GM12891 (cell line): ENCODE measurements at regions not wholly inside any gene's neighbourhood (a gene's known extent, or its start where the extent isn't known, plus 50 kb on each side); places are given as distances from the start of the nearest gene placed in this dataset.

ENCODE experiments used
- DNase-seq: peaks from one replicate; pipeline ENCODE4 v3.0.0; 2011; ENCODE audit warnings: low spot score; ENCODE audit not compliant: insufficient read length
- FAIRE-seq: peaks from 2 replicates; lab custom pipeline; 2011; peaks lifted over from hg19 to GRCh38; lab: Jason Lieb, UNC
- PAX5 ChIP-seq: IDR thresholded peaks from 2 replicates; pipeline ENCODE4 v1.6.1; 2011; ENCODE audit warnings: low read length, moderate library complexity, mild to moderate bottlenecking; ENCODE audit not compliant: insufficient read depth, severe bottlenecking
- POLR2A ChIP-seq: IDR thresholded peaks from 2 replicates; pipeline ENCODE4 v1.6.1; 2011; ENCODE audit warnings: low read depth, low read length, control low read depth
- POLR2AphosphoS5 ChIP-seq: IDR thresholded peaks from 2 replicates; pipeline ENCODE4 v1.6.1; 2011; ENCODE audit warnings: low read depth, low read length, control low read depth
- POU2F2 ChIP-seq: IDR thresholded peaks from 2 replicates; pipeline ENCODE4 v1.6.1; 2011; ENCODE audit warnings: low read depth, mild to moderate bottlenecking, control low read depth, low read length, moderate library complexity
- SPI1 ChIP-seq: IDR thresholded peaks from 2 replicates; pipeline ENCODE4 v1.6.1; 2011; ENCODE audit warnings: low read depth, low read length, control low read depth
- TAF1 ChIP-seq: IDR thresholded peaks from 2 replicates; pipeline ENCODE4 v1.6.1; 2011; ENCODE audit warnings: low read depth, low read length, control low read depth

GRCh38 chr6:40973304-40973703, 65.7 kb downstream of the UNC5CL start:
- FAIRE-seq (no peak), DNase-seq (no peak)
- TF ChIP-seq TAF1: no peak
- no peak for TF ChIP-seq SPI1
- no peak for TF ChIP-seq POU2F2
- no peak for TF ChIP-seq PAX5
- no peak for TF ChIP-seq POLR2A
- no peak for TF ChIP-seq POLR2AphosphoS5

DNA sequence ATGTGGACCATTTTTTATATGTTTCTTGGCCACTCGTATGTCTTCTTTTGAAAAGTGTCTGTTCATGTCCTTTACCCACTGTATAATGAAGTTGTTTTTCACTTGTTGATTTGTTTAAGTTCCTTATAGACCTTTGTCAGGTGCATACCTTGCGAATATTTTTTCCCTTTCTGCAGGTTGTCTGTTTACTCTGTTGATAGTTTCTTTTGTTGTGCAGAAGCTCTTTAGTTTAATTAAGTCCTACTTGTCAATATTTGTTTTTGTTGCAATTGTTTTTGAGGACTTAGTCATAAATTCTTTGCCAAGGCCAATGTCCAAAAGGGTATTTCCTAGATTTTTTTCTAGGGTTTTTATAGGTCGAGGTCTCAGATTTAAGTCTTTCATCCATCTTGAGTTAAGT, 66.2 kb downstream of the UNC5CL start:
- DNase-seq: no peak
- no peak for TF ChIP-seq POLR2AphosphoS5
- TF ChIP-seq POLR2A: no peak
- no peak for TF ChIP-seq TAF1
- no peak for TF ChIP-seq PAX5
- no peak for TF ChIP-seq SPI1
- no peak for TF ChIP-seq POU2F2
- no peak for FAIRE-seq

- no peak for TF ChIP-seq TAF1
- TF ChIP-seq POLR2A: no peak
- no peak for TF ChIP-seq POU2F2
- no peak for TF ChIP-seq PAX5
- TF ChIP-seq POLR2AphosphoS5: no peak
- no peak for TF ChIP-seq SPI1
- no peak for DNase-seq
- FAIRE-seq: no peak
Observed at GRCh38 chr6:40972190-40972589, 66.8 kb downstream of the UNC5CL start.

GRCh38 chr6:40968620-40969164, 70.3 kb downstream of the UNC5CL start:
- TF ChIP-seq SPI1 (no peak), POLR2AphosphoS5 (no peak), POU2F2 (no peak), PAX5 (no peak), TAF1 (no peak), POLR2A (no peak)
- no peak for DNase-seq
- FAIRE-seq: no peak

DNA sequence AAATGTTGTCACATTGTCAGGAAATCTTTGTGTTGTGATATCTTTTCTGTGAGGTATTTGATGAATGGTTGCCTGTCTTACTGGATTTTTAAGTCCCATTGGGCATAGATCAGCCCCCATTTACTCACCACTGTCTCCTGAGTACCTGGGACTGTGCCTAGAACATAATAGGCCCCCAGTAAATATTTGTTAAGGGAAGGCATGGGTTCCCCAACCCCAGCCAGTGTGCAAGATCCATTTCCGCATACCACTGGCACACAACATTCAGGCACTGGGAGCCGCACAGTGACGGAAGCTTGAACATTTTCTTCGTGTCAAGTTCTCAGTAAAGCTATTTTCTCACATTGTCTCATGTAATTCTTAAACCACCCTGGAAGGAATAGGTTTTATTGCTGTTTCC, 72.2 kb downstream of the UNC5CL start:
- no peak for FAIRE-seq
- no peak for TF ChIP-seq POLR2A
- TF ChIP-seq PAX5: no peak
- no peak for DNase-seq

DNA sequence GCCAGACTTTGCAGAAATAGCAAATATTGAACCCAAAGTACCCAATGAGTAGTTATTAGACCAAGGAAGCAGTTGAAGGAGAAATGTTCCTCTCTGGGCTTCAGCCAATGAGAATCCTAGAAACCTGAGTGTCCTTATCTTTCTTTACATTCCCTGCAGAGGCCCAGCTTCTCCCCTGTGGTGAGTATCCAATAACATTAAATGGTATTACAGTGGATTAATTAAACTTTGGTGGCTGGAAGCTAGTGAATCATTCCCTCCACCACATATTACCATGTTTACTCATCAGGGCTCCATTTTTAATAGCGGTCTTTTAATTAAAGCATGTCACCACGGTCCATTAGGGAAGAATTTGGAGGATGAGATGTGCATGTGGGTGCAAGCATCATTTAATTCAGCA, 74.0 kb downstream of the UNC5CL start:
- DNase-seq (no peak), FAIRE-seq (no peak)
- no peak for TF ChIP-seq SPI1
- no peak for TF ChIP-seq PAX5
- TF ChIP-seq POU2F2: no peak
- no peak for TF ChIP-seq POLR2A
- TF ChIP-seq POLR2AphosphoS5: no peak
- TF ChIP-seq TAF1: no peak

DNA sequence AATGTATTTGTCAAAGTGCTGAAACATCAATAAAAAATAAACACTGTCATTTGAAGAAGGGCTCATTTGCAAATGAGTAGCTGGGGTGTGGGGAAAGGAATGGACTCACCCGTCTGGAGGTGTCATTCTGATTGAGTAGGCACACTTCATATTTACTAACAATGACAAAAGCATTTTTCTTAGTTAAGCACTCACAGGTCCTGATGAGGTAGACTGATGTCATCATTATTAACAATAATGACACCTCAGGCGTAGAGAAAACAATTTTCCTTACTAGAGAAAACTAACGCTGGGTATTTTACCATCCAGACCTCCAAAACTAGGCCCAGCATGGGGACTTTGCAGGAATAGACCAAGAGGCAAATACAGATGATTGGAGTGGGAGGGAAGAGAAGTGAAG, 76.0 kb downstream of the UNC5CL start:
- FAIRE-seq (no peak), DNase-seq (no peak)
- no peak for TF ChIP-seq POLR2A
- no peak for TF ChIP-seq POU2F2
- TF ChIP-seq TAF1: no peak
- no peak for TF ChIP-seq POLR2AphosphoS5
- TF ChIP-seq SPI1: no peak
- no peak for TF ChIP-seq PAX5

DNA sequence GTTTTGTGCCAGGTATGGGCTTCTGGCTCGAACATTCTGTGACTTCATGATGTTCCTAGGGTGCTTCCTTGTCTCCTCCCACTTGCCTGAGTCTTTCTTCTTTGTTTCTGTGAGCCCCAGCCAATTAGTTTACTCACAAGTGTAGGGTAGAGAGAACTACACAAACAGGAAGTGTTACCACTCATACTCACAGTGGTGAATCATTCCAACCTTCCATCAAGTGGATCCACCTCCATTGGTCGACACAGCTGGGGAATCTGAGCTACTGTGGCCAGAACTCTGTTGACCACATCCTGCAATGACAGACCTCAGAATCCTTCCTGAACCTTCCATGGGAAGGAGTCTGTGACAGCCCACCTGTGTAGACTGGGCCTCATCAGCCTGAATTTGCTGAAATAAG, 76.8 kb downstream of the UNC5CL start:
- DNase-seq (peak; percentile 32), FAIRE-seq (peak; percentile 38)
- TF ChIP-seq POLR2A (no peak), SPI1 (peak; percentile 83)

- no peak for DNase-seq
- TF ChIP-seq PAX5 (no peak), POLR2A (no peak), POLR2AphosphoS5 (no peak), TAF1 (no peak), SPI1 (no peak), POU2F2 (no peak)
- no peak for FAIRE-seq
Observed at GRCh38 chr6:40961831-40962230, 77.2 kb downstream of the UNC5CL start.

DNA sequence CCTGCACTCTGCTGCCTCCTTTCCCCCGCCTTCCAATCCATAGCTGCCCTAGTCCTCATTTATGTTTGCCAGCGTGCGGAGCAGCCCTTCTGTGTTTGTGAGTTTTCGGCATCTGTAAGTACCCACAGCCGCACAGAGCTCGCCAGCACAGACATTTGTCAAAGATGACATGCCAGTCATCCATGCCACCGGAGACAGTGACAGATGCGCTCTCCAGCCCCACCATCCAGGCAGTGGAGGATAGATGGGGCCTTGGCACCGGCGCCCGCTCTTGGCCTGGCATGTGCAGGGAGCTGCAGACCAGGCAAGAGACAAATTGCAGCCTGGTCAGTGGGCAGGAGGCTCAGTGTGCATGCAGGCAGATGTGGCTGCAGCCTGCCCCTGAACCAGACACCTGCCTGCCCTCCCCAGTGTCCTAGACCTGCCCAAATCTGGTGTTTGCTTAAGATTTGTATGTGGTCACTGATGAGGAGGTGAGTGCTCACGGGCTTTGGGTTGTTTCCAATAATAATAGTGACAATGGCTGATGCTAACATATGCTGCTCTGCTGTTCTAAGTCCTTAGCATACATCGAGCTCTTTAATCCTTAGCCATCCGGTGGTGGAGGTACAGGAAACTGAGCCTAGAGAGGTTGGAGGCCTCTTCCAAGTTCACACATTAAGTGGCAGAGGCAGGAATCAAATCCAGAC, 78.1 kb downstream of the UNC5CL start:
- FAIRE-seq: no peak
- no peak for DNase-seq
- no peak for TF ChIP-seq POU2F2
- TF ChIP-seq POLR2AphosphoS5: no peak
- no peak for TF ChIP-seq POLR2A
- TF ChIP-seq SPI1: no peak
- no peak for TF ChIP-seq TAF1
- TF ChIP-seq PAX5: no peak
